ENCODE measurements at regions not wholly inside any gene's neighbourhood (a gene's known extent, or its start where the extent isn't known, plus 50 kb on each side); places are given as distances from the start of the nearest gene placed in this dataset.
"Not testable (repeated sequence)": the region's sequence is repeated elsewhere in the genome, so short reads cannot be mapped to it uniquely, and the experiment has no call there.

- no peak for DNase-seq (ENCODE audit: low read depth in 2 of 2)
These were observed 66.4 kb upstream of the BTG3 start for GRCh38 chr21:17679002-17679600.

GRCh38 chr21:17676930-17677329, 64.2 kb upstream of the BTG3 start:
- DNase-seq (ENCODE audit: low read depth in 2 of 2), result not testable (repeated sequence)

GRCh38 chr21:17674106-17674505, 61.4 kb upstream of the BTG3 start:
- no peak for DNase-seq (ENCODE audit: low read depth in 2 of 2)

- DNase-seq (ENCODE audit: low read depth in 2 of 2), result no peak
These were observed 60.7 kb upstream of the BTG3 start for GRCh38 chr21:17673261-17674020.

GRCh38 chr21:17671733-17672132, 59.0 kb upstream of the BTG3 start:
- DNase-seq (ENCODE audit: low read depth in 2 of 2), result no peak

GRCh38 chr21:17668479-17669140, 55.9 kb upstream of the BTG3 start:
- no peak for DNase-seq (ENCODE audit: low read depth in 2 of 2)

GRCh38 chr21:17667256-17667655, 54.6 kb upstream of the BTG3 start:
- DNase-seq (ENCODE audit: low read depth in 2 of 2), result no peak
